ENCODE measurements at regions not wholly inside any gene's neighbourhood (a gene's known extent, or its start where the extent isn't known, plus 50 kb on each side); places are given as distances from the start of the nearest gene placed in this dataset.
A peak's percentile ranks its signal among the peaks of the same experiment; 100 is the strongest.

DNA sequence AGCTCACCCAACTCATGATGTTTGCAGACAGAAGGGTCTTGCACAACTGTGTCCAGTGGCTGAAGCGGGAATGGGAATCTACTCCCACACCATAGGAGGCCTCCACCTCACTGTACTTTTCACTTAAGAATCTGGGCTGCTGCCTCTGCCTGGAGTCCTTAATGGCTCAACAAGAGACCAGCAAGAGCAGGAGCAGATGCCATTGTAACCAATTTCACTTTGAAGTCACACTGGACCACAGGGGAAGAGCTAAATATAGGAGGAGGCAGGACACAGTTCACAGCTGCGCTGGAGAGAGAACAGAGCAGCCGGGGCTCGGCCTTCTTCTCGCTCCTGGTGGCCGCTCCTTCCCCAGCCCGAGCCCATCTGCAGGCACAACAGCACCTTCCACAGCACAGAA is 120.4 kb downstream of the SIPA1L2 start:
- WGBS, 2 donors (ENCODE audit: low coverage in 1 of 2), result 71 to 75% methylated on average over 4 to 6 of the region's 7 CpGs
- H3K4me3 ChIP-seq, result no peak overlapping the region
- TF ChIP-seq EP300 (IDR thresholded peaks at IDR 0.05) (no peak), POLR2A (IDR thresholded peaks at IDR 0.05) (no peak), POLR2AphosphoS5 (IDR thresholded peaks at IDR 0.05) (no peak)
- H3K9me3 ChIP-seq, result no peaks in the 10 kb centered on the region
- H3K36me3 ChIP-seq, result peaks cover 0 to 8% of the 10 kb centered on the region in 2 donors
- ATAC-seq, result no peak
- no peak overlapping the region for H3K27ac ChIP-seq
- H3K27me3 ChIP-seq, result no peaks in the 10 kb centered on the region
- peaks cover 0 to 32% (median 3%) of the 10 kb centered on the region in 3 donors for H3K4me1 ChIP-seq

DNA sequence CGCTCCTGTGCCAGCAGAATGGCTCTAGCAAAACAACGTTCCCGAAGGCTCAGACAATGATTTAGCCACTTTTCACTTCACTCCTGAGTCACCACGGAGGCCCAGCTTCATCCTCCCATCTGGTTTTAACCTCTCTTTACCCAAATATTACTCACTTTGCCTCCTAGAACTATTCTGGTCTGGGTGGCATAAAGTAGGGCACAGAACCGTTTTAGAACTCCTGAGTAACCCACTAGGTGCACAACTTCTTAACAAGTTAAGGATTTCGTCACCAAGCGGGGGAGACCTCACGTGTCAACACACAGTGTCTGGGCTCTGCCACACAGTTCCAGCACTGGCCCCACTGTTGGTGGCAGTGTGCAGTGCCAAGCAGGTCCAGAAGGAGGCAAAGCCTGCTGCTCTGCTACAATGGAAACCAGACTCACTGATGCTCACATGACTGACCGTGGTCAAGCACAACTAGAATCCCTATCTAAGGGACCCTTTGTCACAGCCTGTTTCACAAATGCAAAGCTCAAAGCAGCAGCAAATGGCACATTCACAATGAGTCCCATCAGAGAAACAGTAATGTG is 121.7 kb downstream of the SIPA1L2 start:
- ATAC-seq, result no peak
- H3K4me3 ChIP-seq, result no peak overlapping the region
- no peaks in the 10 kb centered on the region for H3K27me3 ChIP-seq
- no peaks in the 10 kb centered on the region for H3K9me3 ChIP-seq
- H3K4me1 ChIP-seq, result peaks cover 0 to 32% (median 3%) of the 10 kb centered on the region in 3 donors
- no peaks in the 10 kb centered on the region for H3K36me3 ChIP-seq
- WGBS, 2 donors (ENCODE audit: low coverage in 1 of 2), result 76 to 79% methylated on average over 4 to 8 of the region's 9 CpGs
- TF ChIP-seq, protein P1, sequence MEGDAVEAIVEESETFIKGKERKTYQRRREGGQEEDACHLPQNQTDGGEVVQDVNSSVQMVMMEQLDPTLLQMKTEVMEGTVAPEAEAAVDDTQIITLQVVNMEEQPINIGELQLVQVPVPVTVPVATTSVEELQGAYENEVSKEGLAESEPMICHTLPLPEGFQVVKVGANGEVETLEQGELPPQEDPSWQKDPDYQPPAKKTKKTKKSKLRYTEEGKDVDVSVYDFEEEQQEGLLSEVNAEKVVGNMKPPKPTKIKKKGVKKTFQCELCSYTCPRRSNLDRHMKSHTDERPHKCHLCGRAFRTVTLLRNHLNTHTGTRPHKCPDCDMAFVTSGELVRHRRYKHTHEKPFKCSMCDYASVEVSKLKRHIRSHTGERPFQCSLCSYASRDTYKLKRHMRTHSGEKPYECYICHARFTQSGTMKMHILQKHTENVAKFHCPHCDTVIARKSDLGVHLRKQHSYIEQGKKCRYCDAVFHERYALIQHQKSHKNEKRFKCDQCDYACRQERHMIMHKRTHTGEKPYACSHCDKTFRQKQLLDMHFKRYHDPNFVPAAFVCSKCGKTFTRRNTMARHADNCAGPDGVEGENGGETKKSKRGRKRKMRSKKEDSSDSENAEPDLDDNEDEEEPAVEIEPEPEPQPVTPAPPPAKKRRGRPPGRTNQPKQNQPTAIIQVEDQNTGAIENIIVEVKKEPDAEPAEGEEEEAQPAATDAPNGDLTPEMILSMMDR (IDR thresholded peaks at IDR 0.05), result peak in 1 of 4 experiments; percentile 21
- no peak for TF ChIP-seq POLR2A (IDR thresholded peaks at IDR 0.05)
- TF ChIP-seq POLR2AphosphoS5 (IDR thresholded peaks at IDR 0.05), result no peak
- TF ChIP-seq EP300 (IDR thresholded peaks at IDR 0.05), result no peak
- H3K27ac ChIP-seq, result no peak overlapping the region

DNA sequence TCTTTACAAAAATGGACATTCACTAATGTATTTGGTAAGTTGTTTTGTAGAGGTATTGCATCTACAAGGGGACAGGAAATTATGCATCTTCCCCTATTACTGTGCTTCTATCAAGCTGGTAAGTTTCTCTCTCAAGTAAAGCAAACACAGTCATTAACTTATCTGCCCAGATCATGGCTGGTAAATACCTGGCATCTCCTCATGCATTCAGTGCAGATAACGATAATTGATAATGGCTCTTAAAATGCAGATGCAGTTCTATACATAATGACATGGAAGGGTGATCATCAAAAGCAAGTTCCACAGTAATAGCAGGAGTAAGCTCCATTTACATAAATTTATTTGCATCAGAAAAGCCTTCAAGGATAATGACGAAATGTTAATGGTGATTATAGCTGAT is 122.4 kb downstream of the SIPA1L2 start:
- Histone ChIP-seq H3K4me1 (peaks cover 0 to 34% (median 3%) of the 10 kb centered on the region in 3 donors), H3K27me3 (no peaks in the 10 kb centered on the region), H3K27ac (no peak overlapping the region), H3K36me3 (no peaks in the 10 kb centered on the region), H3K4me3 (no peak overlapping the region), H3K9me3 (no peaks in the 10 kb centered on the region)
- WGBS, 2 donors (ENCODE audit: low coverage in 1 of 2), result 84 to 100% methylated on average over 1 to 2 of the region's 2 CpGs
- TF ChIP-seq, protein P1 (IDR thresholded peaks at IDR 0.05), result no peak
- no peak for TF ChIP-seq EP300 (IDR thresholded peaks at IDR 0.05)
- no peak for TF ChIP-seq POLR2AphosphoS5 (IDR thresholded peaks at IDR 0.05)
- TF ChIP-seq POLR2A (IDR thresholded peaks at IDR 0.05), result no peak
- no peak for ATAC-seq

DNA sequence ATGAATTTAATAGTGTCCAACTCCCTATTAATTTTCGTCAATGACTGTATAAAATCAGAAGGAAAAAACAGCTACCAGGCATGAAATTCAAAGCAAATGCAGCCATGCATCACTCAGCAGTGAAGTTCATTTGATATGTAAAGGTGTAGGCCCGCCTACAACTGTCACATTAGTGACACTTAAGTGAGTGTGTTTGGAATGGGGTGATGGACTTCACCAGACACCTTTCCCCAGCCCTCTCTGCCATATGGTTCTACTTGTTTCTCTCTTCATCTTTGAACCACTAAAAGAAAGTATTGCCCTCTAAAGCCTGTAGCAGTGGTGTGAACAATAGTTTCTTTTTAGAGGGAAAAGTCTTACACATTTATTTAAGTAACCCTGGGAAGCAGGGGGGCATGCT is 124.0 kb downstream of the SIPA1L2 start:
- ATAC-seq, result no peak
- H3K9me3 ChIP-seq, result no peaks in the 10 kb centered on the region
- H3K36me3 ChIP-seq, result no peaks in the 10 kb centered on the region
- peaks cover 0 to 41% (median 3%) of the 10 kb centered on the region in 3 donors for H3K4me1 ChIP-seq
- no peak overlapping the region for H3K27ac ChIP-seq
- 88 to 89% methylated on average over 2 of the region's 2 CpGs for WGBS, 2 donors (ENCODE audit: low coverage in 1 of 2)
- H3K27me3 ChIP-seq, result no peaks in the 10 kb centered on the region
- TF ChIP-seq POLR2A (IDR thresholded peaks at IDR 0.05) (no peak), POLR2AphosphoS5 (IDR thresholded peaks at IDR 0.05) (no peak)
- TF ChIP-seq, protein P1 (IDR thresholded peaks at IDR 0.05), result no peak
- H3K4me3 ChIP-seq, result no peak overlapping the region

DNA sequence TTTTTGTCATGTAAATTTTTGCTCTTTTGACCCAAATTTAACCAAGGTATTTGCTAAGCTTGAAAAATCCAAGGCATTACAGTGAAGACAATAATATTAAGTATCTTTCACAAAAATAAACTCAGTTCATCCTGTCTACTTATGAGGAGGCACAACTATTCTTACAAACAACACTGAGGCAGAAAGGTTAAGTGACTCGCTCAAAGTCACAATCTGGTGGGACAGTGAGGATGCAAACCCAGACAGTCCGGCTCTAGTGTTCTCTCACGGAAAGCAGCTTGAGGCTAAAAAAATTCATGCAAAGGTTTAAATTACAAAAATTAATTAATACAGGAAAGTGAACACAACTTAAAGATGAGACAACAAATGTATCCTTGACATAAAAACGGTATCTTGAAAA is 125.3 kb downstream of the SIPA1L2 start:
- ATAC-seq, result no peak
- Histone ChIP-seq H3K36me3 (no peaks in the 10 kb centered on the region), H3K4me3 (no peak overlapping the region), H3K27ac (no peak overlapping the region), H3K27me3 (no peaks in the 10 kb centered on the region), H3K9me3 (no peaks in the 10 kb centered on the region), H3K4me1 (peaks cover 0 to 44% (median 3%) of the 10 kb centered on the region in 3 donors)
- WGBS, 2 donors (ENCODE audit: low coverage in 1 of 2), result 90 to 97% methylated on average over 3 to 4 of the region's 4 CpGs
- no peak for TF ChIP-seq POLR2AphosphoS5 (IDR thresholded peaks at IDR 0.05)
- TF ChIP-seq, protein P1 (IDR thresholded peaks at IDR 0.05), result no peak
- TF ChIP-seq POLR2A (IDR thresholded peaks at IDR 0.05), result no peak
- TF ChIP-seq EP300 (IDR thresholded peaks at IDR 0.05), result no peak

Data from gastroesophageal sphincter (tissue), 4 donors.